ENCODE measurements at regions not wholly inside any gene's neighbourhood (a gene's known extent, or its start where the extent isn't known, plus 50 kb on each side); places are given as distances from the start of the nearest gene placed in this dataset.
"Not testable (repeated sequence)": the region's sequence is repeated elsewhere in the genome, so short reads cannot be mapped to it uniquely, and the experiment has no call there.

DNA sequence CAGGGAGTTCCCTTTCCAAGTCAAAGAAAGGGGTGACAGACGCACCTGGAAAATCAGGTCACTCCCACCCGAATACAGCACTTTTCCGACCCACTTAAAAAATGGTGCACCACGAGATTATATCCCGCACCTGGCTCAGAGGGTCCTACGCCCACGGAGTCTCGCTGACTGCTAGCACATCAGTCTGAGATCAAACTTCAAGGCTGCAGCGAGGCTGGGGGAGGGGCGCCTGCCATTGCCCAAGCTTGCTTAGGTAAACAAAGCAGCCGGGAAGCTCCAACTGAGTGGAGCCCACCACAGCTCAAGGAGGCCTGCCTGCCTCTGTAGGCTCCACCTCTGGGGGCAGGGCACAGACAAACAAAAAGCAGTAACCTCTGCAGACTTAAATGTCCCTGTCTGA, 277.8 kb upstream of the ARHGAP42 start:
- not testable (repeated sequence) for DNase-seq (ENCODE audit: low spot score)

GRCh38 chr11:100419518-100419917, 267.6 kb upstream of the ARHGAP42 start:
- DNase-seq (ENCODE audit: low spot score): no peak

- no peak for DNase-seq (ENCODE audit: low spot score)
Observed at GRCh38 chr11:100434821-100435641, 252.1 kb upstream of the ARHGAP42 start.

DNA sequence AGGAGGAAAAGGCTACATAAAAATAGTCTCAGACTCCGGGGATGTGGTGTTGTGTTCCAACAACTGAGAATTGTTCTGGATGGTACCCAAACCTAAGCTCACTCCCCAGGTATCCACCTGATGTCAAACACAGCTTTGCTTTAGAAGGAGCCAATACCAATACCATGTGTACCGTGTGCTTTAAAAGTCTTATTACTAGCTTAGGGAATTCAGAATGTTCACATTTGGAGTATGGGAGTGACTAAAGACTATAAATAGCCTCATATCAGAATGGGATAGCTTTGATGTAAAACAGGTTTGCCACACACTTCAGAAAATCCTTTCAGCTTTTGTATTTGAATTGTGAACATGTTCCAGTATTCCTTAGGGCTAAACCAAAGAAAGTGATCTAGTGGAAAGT, 248.7 kb upstream of the ARHGAP42 start:
- no peak for DNase-seq (ENCODE audit: low spot score)

GRCh38 chr11:100441086-100441485, 246.0 kb upstream of the ARHGAP42 start:
- DNase-seq (ENCODE audit: low spot score): no peak

GRCh38 chr11:100442017-100442416, 245.1 kb upstream of the ARHGAP42 start:
- no peak for DNase-seq (ENCODE audit: low spot score)

DNA sequence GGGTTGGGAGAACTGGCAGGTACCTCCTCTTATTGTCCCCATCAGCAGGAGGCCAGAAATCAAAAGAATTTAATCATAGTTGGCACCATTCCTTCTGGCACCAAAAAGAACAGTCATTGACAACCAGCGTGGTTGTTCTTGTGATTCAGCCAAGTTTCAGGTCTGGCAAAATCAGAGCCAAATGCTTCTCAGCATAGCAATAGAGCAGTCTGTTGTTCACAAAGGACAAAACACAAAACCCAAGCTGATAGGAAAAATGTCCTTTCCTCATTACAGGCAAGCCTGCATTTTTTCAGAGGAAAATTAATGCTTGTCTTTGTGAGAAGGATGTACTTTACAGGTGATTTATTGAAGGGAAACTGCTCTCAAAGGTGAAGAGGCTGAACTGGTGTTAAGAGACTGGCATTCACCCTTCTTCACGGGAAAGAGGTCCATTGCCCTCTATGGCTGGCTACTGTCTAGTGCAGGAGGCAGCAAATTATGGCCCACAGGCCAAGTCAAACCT, 241.8 kb upstream of the ARHGAP42 start:
- DNase-seq (ENCODE audit: low spot score): no peak

DNA sequence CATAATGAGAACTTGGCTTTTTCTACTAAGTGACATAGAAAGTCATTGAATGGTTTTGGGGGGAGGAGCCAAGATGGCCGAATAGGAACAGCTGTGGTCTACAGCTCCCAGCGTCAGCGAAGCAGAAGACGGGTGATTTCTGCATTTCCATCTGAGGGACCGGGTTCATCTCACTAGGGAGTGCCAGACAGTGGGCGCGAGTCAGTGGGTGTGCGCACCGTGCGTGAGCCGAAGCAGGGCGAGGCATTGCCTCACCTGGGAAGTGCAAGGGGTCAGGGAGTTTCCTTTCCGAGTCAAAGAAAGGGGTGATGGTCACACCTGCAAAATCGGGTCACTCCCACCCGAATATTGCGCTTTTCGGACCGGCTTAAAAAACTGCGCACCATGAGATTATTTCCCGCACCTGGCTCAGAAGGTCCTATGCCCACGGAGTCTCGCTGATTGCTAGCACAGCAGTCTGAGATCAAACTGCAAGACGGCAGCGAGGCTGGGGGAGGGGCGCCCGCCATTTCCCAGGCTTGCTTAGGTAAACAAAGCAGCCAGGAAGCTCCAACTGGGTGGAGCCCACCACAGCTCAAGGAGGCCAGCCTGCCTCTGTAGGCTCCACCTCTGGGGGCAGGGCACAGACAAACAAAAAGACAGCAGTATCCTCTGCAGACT, 235.2 kb upstream of the ARHGAP42 start:
- not testable (repeated sequence) for DNase-seq (ENCODE audit: low spot score)

GRCh38 chr11:100459811-100460210, 227.3 kb upstream of the ARHGAP42 start:
- DNase-seq (ENCODE audit: low spot score): no peak

DNA sequence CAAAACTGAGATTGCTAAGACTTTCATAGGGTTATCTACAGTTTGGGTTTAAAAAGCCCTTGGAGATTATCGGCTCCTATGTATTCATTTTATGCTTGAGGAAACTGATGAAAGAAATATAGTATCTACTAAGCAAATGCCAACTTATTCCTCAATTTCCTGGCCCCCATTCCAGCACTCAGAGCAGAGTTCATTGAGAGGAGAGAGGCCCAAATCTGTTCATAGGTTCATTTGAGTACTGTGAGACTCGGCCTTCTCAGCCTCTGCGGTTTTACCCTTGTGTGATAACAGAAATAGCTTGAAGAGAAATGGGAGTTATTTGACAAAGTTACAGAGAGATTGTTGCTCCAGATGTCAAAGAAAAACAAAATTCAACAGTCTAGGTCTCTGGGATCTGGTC, 226.7 kb upstream of the ARHGAP42 start:
- no peak for DNase-seq (ENCODE audit: low spot score)

- no peak for DNase-seq (ENCODE audit: low spot score)
Observed at GRCh38 chr11:100467821-100468508, 219.1 kb upstream of the ARHGAP42 start.

DNA sequence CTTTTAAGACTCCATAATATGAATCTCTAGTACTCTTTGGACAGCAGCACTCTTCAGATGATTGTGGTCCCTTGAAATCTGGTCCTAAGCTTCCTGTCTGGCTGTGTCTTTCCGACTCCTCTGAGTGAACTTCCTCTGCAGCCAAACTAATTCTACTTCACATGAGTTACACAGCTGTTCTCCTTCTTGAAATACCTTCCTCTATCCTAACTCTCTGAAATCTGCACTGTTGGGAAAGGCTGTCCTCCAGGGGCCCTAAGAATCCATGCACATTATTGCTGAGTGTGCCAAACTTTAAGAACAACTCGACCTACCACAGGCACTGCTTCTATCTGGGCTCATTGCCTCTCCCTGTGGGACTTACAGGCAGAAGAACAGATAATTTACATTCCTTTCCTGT, 217.3 kb upstream of the ARHGAP42 start:
- DNase-seq (ENCODE audit: low spot score): no peak

DNA sequence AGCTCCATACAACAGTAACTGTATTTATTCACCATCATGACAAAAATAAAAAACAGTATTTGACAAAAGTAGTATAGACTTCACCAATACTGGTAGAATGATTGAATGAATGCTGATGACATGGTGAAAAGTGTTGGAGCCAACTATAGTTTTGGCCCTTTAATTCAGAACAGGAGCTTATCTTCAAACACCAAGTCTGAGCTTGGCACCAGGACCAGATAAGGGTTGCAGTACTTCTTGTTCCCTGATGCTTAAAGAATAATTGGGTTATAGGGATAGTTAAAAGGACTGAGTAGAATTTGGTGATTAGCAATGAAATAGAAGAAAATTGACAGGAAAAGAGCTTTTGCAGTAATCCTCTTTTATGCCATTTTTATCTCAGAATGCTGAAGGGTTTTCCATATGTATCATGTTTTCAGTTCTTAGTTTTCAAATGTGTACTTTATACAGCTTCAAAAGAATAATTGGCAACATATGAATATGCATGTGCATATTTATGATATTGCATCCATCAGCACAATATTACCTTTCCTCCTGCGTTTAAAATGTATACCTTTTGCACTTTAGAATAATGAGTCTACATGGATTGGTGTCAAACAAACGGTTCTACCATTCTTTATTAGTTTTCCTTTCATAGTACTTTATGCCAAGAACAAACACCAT, 214.2 kb upstream of the ARHGAP42 start:
- DNase-seq (ENCODE audit: low spot score): no peak

DNA sequence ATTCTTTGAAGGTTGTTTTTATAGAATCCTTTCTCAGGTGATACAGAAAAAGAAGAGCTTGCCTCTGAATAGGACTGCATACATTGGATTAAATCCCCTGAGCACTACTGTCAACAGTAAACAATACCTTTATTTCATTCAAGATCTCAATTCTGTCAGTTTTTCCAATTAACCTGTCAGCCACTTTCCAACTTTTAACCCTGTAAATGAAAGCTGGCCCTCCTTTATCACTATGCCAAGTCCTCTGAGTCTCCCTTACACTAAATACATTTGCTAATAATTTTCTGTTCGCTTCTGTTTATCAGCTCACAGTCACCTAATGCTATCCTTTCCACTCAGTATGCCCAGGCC, 213.7 kb upstream of the ARHGAP42 start:
- no peak for DNase-seq (ENCODE audit: low spot score)

- no peak for DNase-seq (ENCODE audit: low spot score)
Observed at GRCh38 chr11:100484948-100485347, 202.1 kb upstream of the ARHGAP42 start.

DNA sequence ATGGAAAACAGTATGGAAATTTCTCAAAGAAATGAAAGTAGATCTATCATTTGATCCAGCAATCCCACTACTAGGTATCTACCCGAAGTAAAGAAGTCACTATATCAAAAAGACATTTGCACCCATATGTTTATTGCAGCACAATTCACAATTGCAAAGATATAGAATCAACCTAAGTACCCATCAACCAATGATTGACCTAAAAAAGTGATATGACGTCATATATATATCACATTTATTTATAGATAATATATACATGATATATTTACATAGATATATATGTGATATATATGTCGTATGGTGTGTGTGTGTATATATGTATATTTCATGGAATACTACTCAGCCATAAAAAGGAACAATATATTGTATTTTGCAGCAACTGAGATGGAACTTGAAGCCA, 188.3 kb upstream of the ARHGAP42 start:
- no peak for DNase-seq (ENCODE audit: low spot score)

DNA sequence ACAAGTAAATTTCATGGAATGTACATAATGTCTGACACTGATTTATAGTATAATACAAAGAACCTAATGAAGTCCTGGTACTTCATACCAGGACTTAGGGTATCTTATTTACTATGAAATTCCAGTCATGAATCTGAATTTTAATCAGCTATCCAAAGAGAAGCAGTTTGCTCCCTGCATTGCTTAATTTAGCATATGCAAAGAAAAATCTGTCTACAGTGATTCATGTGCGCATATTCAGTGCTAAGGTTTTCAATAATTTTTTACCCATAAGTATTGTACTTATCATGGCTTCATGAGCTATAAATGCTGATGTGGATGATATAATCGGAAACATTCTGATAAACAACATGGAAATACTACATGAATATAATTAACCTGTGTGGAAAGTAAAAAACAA, 185.6 kb upstream of the ARHGAP42 start:
- no peak for DNase-seq (ENCODE audit: low spot score)

DNA sequence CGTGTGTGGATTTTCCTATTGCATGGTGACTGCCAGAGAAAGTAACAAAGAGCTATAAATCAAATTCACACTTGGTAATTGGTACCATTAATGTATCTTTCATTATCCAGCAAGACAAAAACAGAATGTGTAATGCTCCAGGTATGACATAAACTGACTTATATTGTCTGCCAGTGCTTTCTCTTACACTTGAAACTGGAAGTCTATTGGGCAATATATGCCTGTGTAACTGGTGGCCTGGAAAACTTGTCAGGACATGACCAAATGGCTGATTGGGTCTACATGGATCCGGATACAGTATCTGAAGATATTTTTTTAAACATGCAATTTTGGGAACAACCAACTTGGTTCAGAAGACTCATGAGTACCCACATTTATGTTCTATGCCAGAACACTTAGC, 174.6 kb upstream of the ARHGAP42 start:
- DNase-seq (ENCODE audit: low spot score): no peak

DNA sequence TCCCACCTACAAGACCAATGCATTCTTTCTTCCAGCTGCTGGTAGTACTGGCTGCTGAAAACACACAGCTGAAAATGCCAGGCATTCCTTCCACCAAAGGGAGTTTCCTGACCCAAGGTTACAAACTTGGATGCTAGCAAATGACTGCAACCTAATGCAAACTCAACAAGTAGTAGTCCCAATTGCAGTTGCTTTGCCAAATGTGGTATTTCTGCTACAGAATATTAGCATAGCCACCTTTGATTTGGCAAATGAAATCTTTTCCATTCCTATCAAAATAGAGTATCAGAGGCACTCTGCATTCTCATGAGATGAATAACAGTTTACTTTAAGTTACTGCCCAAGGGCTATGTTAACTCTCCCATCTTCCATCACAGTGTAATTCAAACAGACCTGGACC, 172.0 kb upstream of the ARHGAP42 start:
- DNase-seq (ENCODE audit: low spot score): no peak

DNA sequence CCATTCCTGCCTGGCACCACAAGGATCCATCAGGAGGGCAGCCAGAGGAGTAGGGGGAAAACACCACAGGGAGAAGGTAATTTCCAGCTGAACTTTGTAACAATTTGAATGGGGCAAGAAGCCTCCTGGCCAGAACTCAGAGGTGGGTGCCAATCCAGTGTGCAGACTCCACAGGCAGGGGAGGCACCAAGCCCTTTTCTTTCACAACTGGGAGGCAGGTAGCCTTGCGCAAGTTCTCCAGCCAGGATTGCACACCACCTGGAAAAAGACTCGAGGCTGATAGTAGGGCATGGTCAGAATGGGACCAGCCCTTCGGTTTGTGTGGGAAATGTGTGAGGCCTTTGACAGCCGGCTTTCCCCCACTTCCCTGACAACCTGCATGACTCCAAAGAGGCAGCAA, 161.9 kb upstream of the ARHGAP42 start:
- no peak for DNase-seq (ENCODE audit: low spot score)

- DNase-seq (ENCODE audit: low spot score): no peak
Observed at GRCh38 chr11:100525635-100526034, 161.5 kb upstream of the ARHGAP42 start.

DNA sequence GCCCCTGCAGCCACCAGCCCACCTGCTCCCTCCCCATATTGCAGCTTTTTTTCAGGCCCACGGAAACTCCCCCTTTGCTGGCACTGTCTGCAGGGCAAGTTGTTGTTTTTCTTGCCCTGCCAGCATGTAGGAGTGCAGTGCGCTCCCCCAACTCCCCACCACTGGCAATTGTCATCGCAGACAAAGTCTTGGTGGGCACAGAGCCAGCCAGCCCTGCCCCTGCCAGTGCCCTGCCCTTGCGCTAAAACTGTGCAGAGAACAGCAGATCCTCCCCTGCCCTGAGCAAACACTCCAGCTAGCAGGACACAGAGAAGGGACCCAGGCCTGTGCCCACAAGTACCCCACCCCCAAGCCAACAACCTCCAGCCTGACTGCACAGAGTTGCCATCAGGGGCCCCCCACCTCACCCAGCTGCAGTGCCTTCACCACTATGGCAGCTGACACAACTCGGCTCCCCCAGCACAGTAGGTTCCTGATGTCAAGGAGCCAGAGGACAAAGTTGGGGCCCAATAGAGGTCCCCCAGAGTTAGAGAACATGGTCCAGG, 158.1 kb upstream of the ARHGAP42 start:
- no peak for DNase-seq (ENCODE audit: low spot score)
